Lower lobe of right lung (tissue), 2 donors: ENCODE measurements at regions not wholly inside any gene's neighbourhood (a gene's known extent, or its start where the extent isn't known, plus 50 kb on each side); places are given as distances from the start of the nearest gene placed in this dataset.
"Not testable (repeated sequence)": the region's sequence is repeated elsewhere in the genome, so short reads cannot be mapped to it uniquely, and the experiment has no call there.

Experiments used
- ATAC-seq, 2 donors: fragments of 200-7000 bp; cut with Tn5 transposase; one replicate each; pipeline ENCODE4 v1.9.1; 2020 to 2022; ENCODE audit warnings: mild to moderate bottlenecking in 2 of 2, moderate library complexity in 2 of 2
- DNase-seq: peaks from one replicate; pipeline ENCODE4 v3.0.0-alpha.2; 2020
- H3K27ac ChIP-seq: fragments of 200-600 bp; one replicate; pipeline ENCODE4 v1.8.0; 2022
- H3K27me3 ChIP-seq: fragments of 200-600 bp; one replicate; pipeline ENCODE4 v1.8.0; 2022; ENCODE audit warnings: low read depth
- H3K36me3 ChIP-seq: fragments of 200-600 bp; one replicate; pipeline ENCODE4 v1.8.0; 2022; ENCODE audit warnings: mild to moderate bottlenecking
- H3K4me1 ChIP-seq: fragments of 200-600 bp; one replicate; pipeline ENCODE4 v1.8.0; 2022
- H3K4me3 ChIP-seq: fragments of 200-600 bp; one replicate; pipeline ENCODE4 v1.8.0; 2022; ENCODE audit warnings: mild to moderate bottlenecking
- H3K9me3 ChIP-seq: fragments of 200-600 bp; one replicate; pipeline ENCODE4 v1.8.0; 2022
- CTCF ChIP-seq: fragments of 200-600 bp; IDR thresholded peaks from one replicate; pipeline ENCODE4 v1.8.0; 2022; ENCODE audit warnings: antibody characterized with exemption, mild to moderate bottlenecking
- intact Hi-C: fragments of 100-400 bp; cut with DNase I; formaldehyde crosslinking; loops from one replicate; pipeline ENCODE4 v1.11.0; 2022
- donor health status: DM: no; HTN: yes; CAD: no; lungs with severe emphysema.

GRCh38 chr13:98075048-98075447 lies 67.8 kb upstream of the FARP1 start:
- no peak overlapping the region for H3K27ac ChIP-seq
- intact Hi-C loops, result no loop called here
- H3K4me1 ChIP-seq, result no peaks in the 10 kb centered on the region
- H3K27me3 ChIP-seq, result no peaks in the 10 kb centered on the region
- DNase-seq, result no peak
- no peak for ATAC-seq
- H3K9me3 ChIP-seq, result no peaks in the 10 kb centered on the region
- no peaks in the 10 kb centered on the region for H3K36me3 ChIP-seq
- H3K4me3 ChIP-seq, result no peak overlapping the region
- TF ChIP-seq CTCF, result no peak

GRCh38 chr13:98076309-98076708 lies 66.6 kb upstream of the FARP1 start:
- H3K9me3 ChIP-seq, intact Hi-C loops, DNase-seq, H3K27me3 ChIP-seq, ATAC-seq, H3K27ac ChIP-seq, H3K36me3 ChIP-seq, H3K4me3 ChIP-seq, H3K4me1 ChIP-seq: not testable (repeated sequence)

- no peaks in the 10 kb centered on the region for H3K4me1 ChIP-seq
- H3K9me3 ChIP-seq, result no peaks in the 10 kb centered on the region
- no peaks in the 10 kb centered on the region for H3K36me3 ChIP-seq
- H3K4me3 ChIP-seq, result no peak overlapping the region
- intact Hi-C loops, result no loop called here
- H3K27me3 ChIP-seq, result no peaks in the 10 kb centered on the region
- ATAC-seq (no peak), DNase-seq (no peak)
- no peak overlapping the region for H3K27ac ChIP-seq
- no peak for TF ChIP-seq CTCF
Observed at GRCh38 chr13:98080280-98080679, 62.6 kb upstream of the FARP1 start.

GRCh38 chr13:98083507-98083906 lies 59.4 kb upstream of the FARP1 start:
- TF ChIP-seq CTCF, result no peak
- no peaks in the 10 kb centered on the region for H3K36me3 ChIP-seq
- intact Hi-C loops, result no loop called here
- H3K9me3 ChIP-seq, result no peaks in the 10 kb centered on the region
- H3K27ac ChIP-seq, result no peak overlapping the region
- no peaks in the 10 kb centered on the region for H3K4me1 ChIP-seq
- DNase-seq, result no peak
- peak; percentile 71 to 84 for ATAC-seq
- H3K27me3 ChIP-seq, result no peaks in the 10 kb centered on the region
- H3K4me3 ChIP-seq, result no peak overlapping the region

- ATAC-seq, result no peak
- Histone ChIP-seq H3K27me3 (no peaks in the 10 kb centered on the region), H3K4me1 (no peaks in the 10 kb centered on the region), H3K27ac (no peak overlapping the region), H3K36me3 (no peaks in the 10 kb centered on the region), H3K9me3 (no peaks in the 10 kb centered on the region), H3K4me3 (no peak overlapping the region)
- DNase-seq, result no peak
- intact Hi-C loops, result no loop called here
- TF ChIP-seq CTCF, result no peak
Observed at GRCh38 chr13:98083936-98084335, 59.0 kb upstream of the FARP1 start.

- no peak for ATAC-seq
Observed at GRCh38 chr13:98089246-98089645, 53.6 kb upstream of the FARP1 start.

More at GRCh38 chr13:98089246-98089645, 53.6 kb upstream of the FARP1 start:
- no peaks in the 10 kb centered on the region for H3K9me3 ChIP-seq
- no peak for TF ChIP-seq CTCF
- intact Hi-C loops, result no loop called here
- no peaks in the 10 kb centered on the region for H3K36me3 ChIP-seq
- no peaks in the 10 kb centered on the region for H3K27me3 ChIP-seq
- no peak overlapping the region for H3K27ac ChIP-seq
- H3K4me3 ChIP-seq, result no peak overlapping the region
- no peak for DNase-seq
- H3K4me1 ChIP-seq, result no peaks in the 10 kb centered on the region
